B cell (primary cell): ENCODE measurements at regions not wholly inside any gene's neighbourhood (a gene's known extent, or its start where the extent isn't known, plus 50 kb on each side); places are given as distances from the start of the nearest gene placed in this dataset.

Experiments used
- ATAC-seq: fragments of 200-7000 bp; cut with Tn5 transposase; one replicate; pipeline ENCODE4 v1.10.0; 2021; ENCODE audit warnings: low read depth, mild to moderate bottlenecking, moderate number of reproducible peaks, moderate library complexity
- CTCF ChIA-PET: fragments of 350-600 bp; sonication (Branson Sonifier 250); formaldehyde crosslinking; loops from one replicate; lab custom pipeline; 2021; ENCODE audit warnings: antibody characterized with exemption, inconsistent platforms; lab: Charles Lee
- POLR2A ChIA-PET: fragments of 350-600 bp; sonication (Branson Sonifier 250); formaldehyde crosslinking; loops from one replicate; lab custom pipeline; 2021; ENCODE audit warnings: antibody characterized with exemption; lab: Charles Lee
- DNase-seq: peaks from one replicate; pipeline ENCODE4 v3.0.0; 2013
- H2AFZ ChIP-seq: 2 replicates; pipeline ENCODE4 v1.6.1; 2012; ENCODE audit warnings: mild to moderate bottlenecking, low read depth, low read length; ENCODE audit not compliant: insufficient read depth, poor library complexity, severe bottlenecking
- H3K27ac ChIP-seq, 2 donors: 1 replicate in 1 of 2; 2 replicates in 1 of 2; pipeline ENCODE4 v1.5.1; 2012 to 2013; ENCODE audit warnings: low read length in 2 of 2, mild to moderate bottlenecking in 2 of 2, moderate library complexity in 1 of 2
- H3K27me3 ChIP-seq, 4 experiments: fragments of 200-600 bp in 1 of 4; sonication (generic) in 1 of 4; replicated peaks in 1 of 4; 1 replicate in 2 of 4; 2 replicates in 2 of 4; pipeline versions ENCODE4 v1.6.1 to v1.7.0; 2013 to 2016; ENCODE audit warnings: low read length in 3 of 4, mild to moderate bottlenecking in 2 of 4, mixed read lengths in 1 of 4, moderate library complexity in 1 of 4; ENCODE audit not compliant: insufficient read depth in 4 of 4, control insufficient read depth in 3 of 4; ENCODE audit errors: control extremely low read depth in 1 of 4
- H3K36me3 ChIP-seq, 2 experiments: replicated peaks in 1 of 2; 1 replicate in 1 of 2; 2 replicates in 1 of 2; pipeline versions ENCODE4 v1.6.1 to v1.7.1; 2013; ENCODE audit warnings: low read length in 1 of 2; ENCODE audit not compliant: insufficient read depth in 2 of 2, control insufficient read depth in 1 of 2; ENCODE audit errors: control extremely low read depth in 1 of 2, extremely low read depth in 1 of 2
- H3K4me1 ChIP-seq, 2 donors: fragments of 200-600 bp in 1 of 2; sonication (generic) in 1 of 2; 1 replicate in 1 of 2; 2 replicates in 1 of 2; pipeline versions ENCODE4 v1.5.1 to v1.6.1; 2013 to 2017; ENCODE audit warnings: low read length in 2 of 2; ENCODE audit not compliant: control insufficient read depth in 2 of 2, insufficient read depth in 2 of 2
- H3K4me2 ChIP-seq: replicated peaks from 2 replicates; pipeline ENCODE3; 2012; ENCODE audit warnings: mild to moderate bottlenecking, low read depth, low read length; ENCODE audit not compliant: poor library complexity, severe bottlenecking
- H3K4me3 ChIP-seq, 5 experiments: fragments of 200-600 bp in 1 of 5; sonication (generic) in 1 of 5; 1 replicate in 3 of 5; 2 replicates in 2 of 5; pipeline versions ENCODE4 v1.5.1 to v1.7.0; 2011 to 2016; ENCODE audit warnings: low read length in 4 of 5, mild to moderate bottlenecking in 4 of 5, low read depth in 2 of 5, control low read depth in 1 of 5, moderate library complexity in 1 of 5; ENCODE audit not compliant: insufficient read depth in 1 of 5; ENCODE audit errors: control extremely low read depth in 1 of 5, extremely low read depth in 1 of 5
- H3K79me2 ChIP-seq: fragments of 200-600 bp; sonication (generic); one replicate; pipeline ENCODE4 v1.6.0; 2016; ENCODE audit warnings: low read length; ENCODE audit not compliant: control insufficient read depth, insufficient read depth
- H3K9ac ChIP-seq: fragments of 200-600 bp; sonication (generic); 2 replicates; pipeline ENCODE4 v1.6.1; 2017; ENCODE audit warnings: mild to moderate bottlenecking, low read length, moderate library complexity
- H3K9me3 ChIP-seq, 3 donors: one replicate each; pipeline versions ENCODE4 v1.6.1 to v1.7.1; 2013; ENCODE audit warnings: low read length in 2 of 3; ENCODE audit not compliant: control insufficient read depth in 2 of 3, insufficient read depth in 1 of 3; ENCODE audit errors: control extremely low read depth in 1 of 3
- H4K20me1 ChIP-seq: 2 replicates; pipeline ENCODE4 v1.6.0; 2012; ENCODE audit warnings: mild to moderate bottlenecking, low read length; ENCODE audit not compliant: insufficient read depth, control insufficient read depth, poor library complexity, severe bottlenecking
- H3K27ac Mint-ChIP-seq: one replicate; pipeline ENCODE4 v1.8.0; 2021; ENCODE audit warnings: mixed read lengths
- H3K27me3 Mint-ChIP-seq: one replicate; pipeline ENCODE4 v1.8.0; 2021; ENCODE audit warnings: mixed read lengths
- H3K4me1 Mint-ChIP-seq: one replicate; pipeline ENCODE4 v1.8.0; 2021; ENCODE audit warnings: mixed read lengths
- H3K4me3 Mint-ChIP-seq: one replicate; pipeline ENCODE4 v1.8.0; 2021; ENCODE audit warnings: mixed read lengths
- H3K9me3 Mint-ChIP-seq: one replicate; pipeline ENCODE4 v1.8.0; 2022; ENCODE audit warnings: mixed read lengths; ENCODE audit not compliant: insufficient read depth
- EZH2 ChIP-seq: IDR thresholded peaks from 2 replicates; pipeline ENCODE4 v1.6.1; 2012; ENCODE audit warnings: borderline replicate concordance, low read depth, mild to moderate bottlenecking, moderate library complexity, low read length; ENCODE audit not compliant: insufficient read depth, poor library complexity, severe bottlenecking
- WGBS: methylation state at CpG from one replicate; pipeline ENCODE4 v1.1.5; 2013; ENCODE audit warnings: missing lambda C conversion rate; ENCODE audit not compliant: insufficient coverage; 5-methylcytosine and 5-hydroxymethylcytosine counted together
- intact Hi-C: fragments of 100-400 bp; cut with micrococcal nuclease; formaldehyde crosslinking; loops from one replicate; pipeline ENCODE4 v1.10.0; 2022
- TF ChIP-seq, protein P1 (sequence below): fragments of 200-600 bp; IDR thresholded peaks from one replicate; pipeline ENCODE4 v1.8.0; 2022; ENCODE audit warnings: antibody characterized with exemption, mild to moderate bottlenecking

GRCh38 chr18:51716277-51716676, 518.8 kb upstream of the MEX3C start:
- Histone ChIP-seq H3K79me2 (no peaks in the 10 kb centered on the region), H3K4me2 (no peak overlapping the region), H2AFZ (no peak overlapping the region), H3K36me3 (no peaks in the 10 kb centered on the region), H3K4me3 (no peak overlapping the region), H3K27me3 (no peaks in the 10 kb centered on the region), H3K27ac (no peak overlapping the region), H3K9me3 (no peaks in the 10 kb centered on the region), H4K20me1 (no peaks in the 10 kb centered on the region), H3K4me1 (no peaks in the 10 kb centered on the region), H3K9ac (no peak overlapping the region)
- Mint-ChIP-seq H3K27ac (no peak overlapping the region), H3K27me3 (no peaks in the 10 kb centered on the region), H3K4me1 (no peaks in the 10 kb centered on the region), H3K4me3 (no peak overlapping the region), H3K9me3 (peaks cover 6% of the 10 kb centered on the region)
- TF ChIP-seq EZH2 = no peak
- TF ChIP-seq, protein P1, sequence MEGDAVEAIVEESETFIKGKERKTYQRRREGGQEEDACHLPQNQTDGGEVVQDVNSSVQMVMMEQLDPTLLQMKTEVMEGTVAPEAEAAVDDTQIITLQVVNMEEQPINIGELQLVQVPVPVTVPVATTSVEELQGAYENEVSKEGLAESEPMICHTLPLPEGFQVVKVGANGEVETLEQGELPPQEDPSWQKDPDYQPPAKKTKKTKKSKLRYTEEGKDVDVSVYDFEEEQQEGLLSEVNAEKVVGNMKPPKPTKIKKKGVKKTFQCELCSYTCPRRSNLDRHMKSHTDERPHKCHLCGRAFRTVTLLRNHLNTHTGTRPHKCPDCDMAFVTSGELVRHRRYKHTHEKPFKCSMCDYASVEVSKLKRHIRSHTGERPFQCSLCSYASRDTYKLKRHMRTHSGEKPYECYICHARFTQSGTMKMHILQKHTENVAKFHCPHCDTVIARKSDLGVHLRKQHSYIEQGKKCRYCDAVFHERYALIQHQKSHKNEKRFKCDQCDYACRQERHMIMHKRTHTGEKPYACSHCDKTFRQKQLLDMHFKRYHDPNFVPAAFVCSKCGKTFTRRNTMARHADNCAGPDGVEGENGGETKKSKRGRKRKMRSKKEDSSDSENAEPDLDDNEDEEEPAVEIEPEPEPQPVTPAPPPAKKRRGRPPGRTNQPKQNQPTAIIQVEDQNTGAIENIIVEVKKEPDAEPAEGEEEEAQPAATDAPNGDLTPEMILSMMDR = no peak
- ChIA-PET POLR2A (no interaction called here), CTCF (no interaction called here)
- DNase-seq (no peak), ATAC-seq (no peak)
- no CpG with 5 or more reads among the region's 1 CpG for WGBS
- intact Hi-C loops = no loop called here

DNA sequence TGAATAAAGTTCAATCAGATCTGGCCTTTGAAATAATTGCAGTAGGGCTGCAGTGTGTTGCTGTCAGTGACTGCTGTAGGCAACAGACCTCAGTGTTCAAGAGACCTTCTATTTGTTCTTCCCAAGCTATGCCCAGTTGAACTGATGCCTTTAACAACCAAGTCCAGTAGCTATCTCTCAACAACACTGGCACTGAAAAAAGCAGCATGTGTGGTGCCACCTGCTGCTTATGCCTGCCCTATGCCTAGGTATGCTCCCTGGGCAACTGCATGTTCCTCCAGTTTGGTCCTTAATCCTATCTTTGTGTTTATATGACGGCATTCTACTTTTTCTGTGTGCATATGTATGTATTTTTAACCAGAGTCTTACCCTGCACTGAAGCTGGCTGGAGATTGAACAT, 523.9 kb upstream of the MEX3C start:
- no peak for ATAC-seq
- Histone ChIP-seq H3K36me3 (no peaks in the 10 kb centered on the region), H3K27me3 (no peaks in the 10 kb centered on the region), H3K9me3 (no peaks in the 10 kb centered on the region), H3K4me3 (no peak overlapping the region), H3K9ac (no peak overlapping the region), H2AFZ (no peak overlapping the region), H3K4me2 (no peak overlapping the region), H4K20me1 (no peaks in the 10 kb centered on the region), H3K27ac (no peak overlapping the region), H3K4me1 (no peaks in the 10 kb centered on the region), H3K79me2 (no peaks in the 10 kb centered on the region)
- ChIA-PET POLR2A (no interaction called here), CTCF (interaction anchor here (1.0 kb wide), 1 partner anchor 614 kb away, joined by 3 read pairs; no protein-coding TSS in a partner anchor)
- Mint-ChIP-seq H3K27me3 (no peaks in the 10 kb centered on the region), H3K27ac (no peak overlapping the region), H3K9me3 (no peaks in the 10 kb centered on the region), H3K4me3 (no peak overlapping the region), H3K4me1 (no peaks in the 10 kb centered on the region)
- no peak for DNase-seq
- TF ChIP-seq EZH2 = no peak
- TF ChIP-seq, protein P1 = no peak
- intact Hi-C loops = no loop called here
- WGBS = no CpG with 5 or more reads among the region's 1 CpG
